ENCODE measurements at regions not wholly inside any gene's neighbourhood (a gene's known extent, or its start where the extent isn't known, plus 50 kb on each side); places are given as distances from the start of the nearest gene placed in this dataset.

DNA sequence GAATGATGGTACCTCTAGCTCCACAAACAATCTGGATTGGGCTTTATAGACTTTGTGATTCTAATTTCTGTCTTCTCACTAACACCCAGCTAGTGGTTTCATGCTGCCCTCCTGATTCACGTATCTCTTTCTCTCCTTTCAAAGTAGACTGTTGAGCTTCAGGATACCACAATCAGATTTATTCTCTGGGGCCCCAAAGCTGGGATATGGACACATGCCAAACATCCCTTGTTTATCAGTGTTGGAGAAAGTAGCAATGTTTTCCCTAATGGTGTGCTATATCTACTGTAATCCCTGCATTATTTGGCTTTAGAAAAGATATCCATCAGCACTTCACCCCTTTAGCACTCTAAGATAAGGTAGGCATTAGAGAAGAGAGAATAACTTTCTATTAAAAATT lies 361.0 kb downstream of the FGF10 start:
- intact Hi-C loops (cut with micrococcal nuclease): no loop called here
- no peaks in the 10 kb centered on the region for H3K36me3 Mint-ChIP-seq (ENCODE audit: low read depth)
- peaks cover 7% of the 10 kb centered on the region for H3K9me3 Mint-ChIP-seq
- H3K4me3 Mint-ChIP-seq (ENCODE audit: low read depth): no peak overlapping the region
- no peak overlapping the region for H3K27ac Mint-ChIP-seq
- DNase-seq (ENCODE audit: low spot score): no peak
- no peaks in the 10 kb centered on the region for H3K27me3 Mint-ChIP-seq (ENCODE audit: low read depth)
- no peaks in the 10 kb centered on the region for H3K4me1 Mint-ChIP-seq (ENCODE audit: low read depth)

DNA sequence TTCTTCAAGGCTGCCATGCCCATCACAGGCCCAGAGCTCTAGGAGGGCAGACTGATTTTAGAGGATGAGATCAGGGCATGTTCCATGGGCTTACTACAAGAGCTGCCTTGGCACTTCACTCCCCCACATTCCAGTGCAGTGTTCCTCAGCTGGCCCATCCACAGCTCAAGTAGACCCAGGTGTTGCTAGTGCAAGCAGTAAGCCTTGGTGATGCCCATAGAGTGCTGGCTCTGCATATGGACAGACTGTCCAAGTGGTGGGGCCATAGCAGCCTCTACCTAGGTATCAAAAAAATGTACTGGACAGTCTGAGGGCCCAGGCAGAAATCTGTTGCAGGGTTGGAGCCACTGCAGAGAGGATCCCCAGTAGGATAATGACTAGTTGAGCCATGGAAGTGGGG lies 366.6 kb downstream of the FGF10 start:
- Mint-ChIP-seq H3K4me3 (ENCODE audit: low read depth) (no peak overlapping the region), H3K4me1 (ENCODE audit: low read depth) (no peaks in the 10 kb centered on the region), H3K27me3 (ENCODE audit: low read depth) (no peaks in the 10 kb centered on the region), H3K9me3 (peaks cover 3% of the 10 kb centered on the region), H3K27ac (no peak overlapping the region), H3K36me3 (ENCODE audit: low read depth) (no peaks in the 10 kb centered on the region)
- no peak for DNase-seq (ENCODE audit: low spot score)
- intact Hi-C loops (cut with micrococcal nuclease): no loop called here

DNA sequence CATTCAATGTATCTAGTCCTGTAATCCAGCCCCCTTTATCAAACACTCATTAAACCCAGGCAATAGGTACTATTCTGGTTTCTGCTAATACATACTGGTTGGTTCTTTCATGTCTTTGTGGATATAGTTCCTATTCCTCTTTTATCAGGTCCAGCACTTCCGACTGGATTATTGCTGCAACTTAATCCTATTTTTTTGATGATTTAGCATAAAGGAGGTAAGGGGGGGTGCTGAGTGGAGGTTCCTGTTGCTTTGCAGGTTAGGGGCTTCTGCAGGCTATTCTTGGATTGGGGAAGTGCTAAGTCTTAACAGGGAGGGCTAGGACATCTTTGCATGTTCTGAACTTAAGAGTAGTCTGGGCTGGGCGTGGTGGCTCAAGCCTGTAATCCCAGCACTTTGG lies 377.7 kb downstream of the FGF10 start:
- Mint-ChIP-seq H3K27ac (no peak overlapping the region), H3K27me3 (ENCODE audit: low read depth) (no peaks in the 10 kb centered on the region)

DNA sequence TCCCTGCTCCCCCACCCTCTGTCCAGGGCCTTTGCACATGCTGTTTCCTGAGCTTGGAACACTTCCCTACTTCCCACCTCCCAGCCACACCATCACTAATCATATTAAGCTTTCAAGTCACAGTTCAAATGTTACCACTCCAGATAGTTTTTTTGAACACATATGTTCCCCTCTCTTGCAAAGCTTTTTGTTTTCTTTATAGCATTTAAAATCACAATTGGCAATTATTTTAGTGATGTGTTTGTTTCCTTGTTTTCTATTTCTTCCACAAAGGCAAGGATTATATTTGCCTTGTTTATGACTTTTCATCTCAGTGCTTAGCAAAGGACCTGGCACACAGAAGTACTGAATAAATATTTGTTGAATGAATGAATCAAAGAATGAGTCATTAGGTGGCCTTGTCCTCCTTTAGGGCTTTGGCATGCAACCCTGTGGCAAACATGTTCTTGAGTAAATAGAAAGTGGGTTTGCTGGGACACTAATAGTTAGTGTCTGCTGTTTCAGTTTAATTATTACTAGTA lies 386.8 kb downstream of the FGF10 start:
- no peak for DNase-seq (ENCODE audit: low spot score)
- Mint-ChIP-seq H3K27ac (no peak overlapping the region), H3K9me3 (peaks cover 14% of the 10 kb centered on the region), H3K36me3 (ENCODE audit: low read depth) (no peaks in the 10 kb centered on the region), H3K27me3 (ENCODE audit: low read depth) (no peaks in the 10 kb centered on the region), H3K4me1 (ENCODE audit: low read depth) (no peaks in the 10 kb centered on the region), H3K4me3 (ENCODE audit: low read depth) (no peak overlapping the region)
- intact Hi-C loops (cut with micrococcal nuclease): no loop called here

More for the DNA sequence above, 377.7 kb downstream of the FGF10 start:
- intact Hi-C loops (cut with micrococcal nuclease): no loop called here
- H3K4me3 Mint-ChIP-seq (ENCODE audit: low read depth): no peak overlapping the region
- peaks cover 27% of the 10 kb centered on the region for H3K9me3 Mint-ChIP-seq
- H3K36me3 Mint-ChIP-seq (ENCODE audit: low read depth): no peaks in the 10 kb centered on the region
- DNase-seq (ENCODE audit: low spot score): no peak
- no peaks in the 10 kb centered on the region for H3K4me1 Mint-ChIP-seq (ENCODE audit: low read depth)

DNA sequence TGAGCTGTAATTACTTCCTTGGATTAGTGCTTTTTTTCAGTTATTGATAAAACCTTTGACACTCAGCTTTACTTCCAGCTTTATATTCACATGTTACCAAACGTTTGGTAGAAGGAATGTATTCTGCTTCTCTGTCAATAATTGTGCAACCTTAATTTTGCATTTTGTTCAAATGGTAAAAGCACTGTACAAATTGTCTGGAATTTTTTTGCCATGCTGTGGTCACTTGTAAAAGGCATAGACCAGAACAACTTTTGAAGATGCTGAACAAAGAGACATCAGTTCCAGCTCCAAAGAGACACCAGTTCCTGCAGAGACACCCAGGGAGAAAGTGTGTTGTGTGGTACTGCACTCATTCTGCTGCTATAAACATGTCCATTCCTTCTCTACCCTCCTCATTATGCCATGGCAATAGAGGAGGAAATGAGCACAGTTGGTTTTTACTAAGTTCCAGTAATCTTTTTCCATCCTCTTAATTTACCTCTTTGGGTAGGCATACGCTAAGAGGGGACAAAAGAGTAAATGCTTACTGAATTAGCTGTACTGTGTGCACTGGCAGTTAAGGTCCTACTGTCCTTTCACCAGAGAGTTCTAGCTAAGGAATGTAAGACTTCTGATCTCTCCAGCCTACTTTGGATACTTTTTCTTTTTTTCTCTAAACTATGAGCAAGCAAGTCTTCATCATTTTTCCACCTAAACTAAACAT lies 387.4 kb downstream of the FGF10 start:
- intact Hi-C loops (cut with micrococcal nuclease): no loop called here
- no peaks in the 10 kb centered on the region for H3K36me3 Mint-ChIP-seq (ENCODE audit: low read depth)
- no peaks in the 10 kb centered on the region for H3K27me3 Mint-ChIP-seq (ENCODE audit: low read depth)
- DNase-seq (ENCODE audit: low spot score): no peak
- H3K4me3 Mint-ChIP-seq (ENCODE audit: low read depth): no peak overlapping the region
- H3K4me1 Mint-ChIP-seq (ENCODE audit: low read depth): no peaks in the 10 kb centered on the region
- no peak overlapping the region for H3K27ac Mint-ChIP-seq
- peaks cover 17% of the 10 kb centered on the region for H3K9me3 Mint-ChIP-seq

DNA sequence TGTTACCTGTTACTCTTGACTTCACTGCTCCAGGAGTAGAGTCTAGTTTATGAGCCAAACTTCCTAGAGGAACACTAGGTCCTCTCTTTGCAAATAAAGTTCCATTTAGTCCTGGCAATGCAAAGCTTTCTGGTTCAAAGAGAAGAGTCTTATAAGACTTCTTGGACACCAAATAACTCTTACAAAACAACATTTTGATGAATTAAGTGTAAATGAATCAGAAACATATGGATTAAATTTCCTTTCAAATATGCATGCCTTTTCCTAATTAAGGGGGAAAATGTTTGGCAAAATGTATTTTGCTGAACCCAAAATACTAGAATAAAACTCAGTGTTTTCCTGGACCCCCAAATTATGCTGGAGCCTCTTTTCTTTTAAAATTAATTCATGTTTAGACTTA lies 388.0 kb downstream of the FGF10 start:
- no peak for DNase-seq (ENCODE audit: low spot score)
- Mint-ChIP-seq H3K27me3 (ENCODE audit: low read depth) (no peaks in the 10 kb centered on the region), H3K9me3 (peaks cover 16% of the 10 kb centered on the region), H3K4me1 (ENCODE audit: low read depth) (no peaks in the 10 kb centered on the region), H3K36me3 (ENCODE audit: low read depth) (no peaks in the 10 kb centered on the region), H3K4me3 (ENCODE audit: low read depth) (no peak overlapping the region), H3K27ac (no peak overlapping the region)
- intact Hi-C loops (cut with micrococcal nuclease): no loop called here

DNA sequence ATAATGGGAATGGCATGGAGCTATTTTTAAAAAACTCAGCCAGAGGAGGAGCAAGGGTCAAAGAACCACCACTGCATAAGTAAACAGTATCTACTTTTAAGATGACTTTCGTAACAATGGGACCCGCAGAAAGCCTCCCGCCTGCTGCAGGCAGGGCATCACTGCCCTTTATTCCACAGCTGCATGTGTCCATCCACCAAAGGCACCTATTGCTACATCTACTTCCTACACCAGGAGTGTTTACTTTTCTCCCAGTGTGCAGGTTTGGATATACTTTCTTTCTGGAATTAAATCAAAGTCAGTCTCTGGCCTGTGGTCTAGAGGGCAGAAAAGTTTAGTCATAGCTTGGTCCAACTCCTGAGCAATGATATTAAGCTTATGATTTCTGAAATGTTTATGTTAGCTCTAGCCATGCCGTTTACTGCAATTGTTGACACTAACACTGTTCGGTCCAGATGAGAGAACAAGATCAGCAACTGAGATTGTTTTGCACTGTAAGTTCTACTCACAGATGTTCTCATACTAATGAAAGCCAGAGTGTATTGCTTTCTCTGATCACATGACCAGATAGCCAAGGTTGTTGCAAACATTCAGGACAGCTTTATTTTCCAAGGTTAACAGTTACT lies 391.5 kb downstream of the FGF10 start:
- Mint-ChIP-seq H3K4me1 (ENCODE audit: low read depth) (no peaks in the 10 kb centered on the region), H3K27ac (no peak overlapping the region), H3K36me3 (ENCODE audit: low read depth) (no peaks in the 10 kb centered on the region), H3K27me3 (ENCODE audit: low read depth) (no peaks in the 10 kb centered on the region), H3K9me3 (peaks cover 17% of the 10 kb centered on the region), H3K4me3 (ENCODE audit: low read depth) (no peak overlapping the region)
- no peak for DNase-seq (ENCODE audit: low spot score)
- intact Hi-C loops (cut with micrococcal nuclease): no loop called here

DNA sequence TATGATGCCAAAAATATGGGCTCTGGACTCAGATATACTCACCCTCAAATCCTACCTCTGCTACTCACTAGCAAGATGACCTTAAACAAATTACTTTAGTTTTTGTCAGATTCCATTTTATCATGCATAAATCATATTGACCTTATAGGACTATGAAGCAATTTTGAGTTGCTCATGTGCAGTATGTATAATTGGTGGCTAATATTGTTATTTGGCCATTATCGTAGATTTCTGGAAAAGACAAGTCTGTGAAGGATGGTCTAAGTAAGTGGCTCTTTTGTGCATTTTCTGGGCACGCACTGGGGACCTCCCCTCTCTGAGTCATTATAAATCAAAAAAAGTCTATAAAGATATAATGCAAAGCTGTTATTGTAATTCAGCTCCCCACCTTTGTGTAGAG lies 393.0 kb downstream of the FGF10 start:
- Mint-ChIP-seq H3K27ac (no peak overlapping the region), H3K27me3 (ENCODE audit: low read depth) (no peaks in the 10 kb centered on the region), H3K36me3 (ENCODE audit: low read depth) (no peaks in the 10 kb centered on the region), H3K9me3 (peaks cover 21% of the 10 kb centered on the region), H3K4me3 (ENCODE audit: low read depth) (no peak overlapping the region), H3K4me1 (ENCODE audit: low read depth) (no peaks in the 10 kb centered on the region)
- intact Hi-C loops (cut with micrococcal nuclease): no loop called here
- DNase-seq (ENCODE audit: low spot score): no peak

DNA sequence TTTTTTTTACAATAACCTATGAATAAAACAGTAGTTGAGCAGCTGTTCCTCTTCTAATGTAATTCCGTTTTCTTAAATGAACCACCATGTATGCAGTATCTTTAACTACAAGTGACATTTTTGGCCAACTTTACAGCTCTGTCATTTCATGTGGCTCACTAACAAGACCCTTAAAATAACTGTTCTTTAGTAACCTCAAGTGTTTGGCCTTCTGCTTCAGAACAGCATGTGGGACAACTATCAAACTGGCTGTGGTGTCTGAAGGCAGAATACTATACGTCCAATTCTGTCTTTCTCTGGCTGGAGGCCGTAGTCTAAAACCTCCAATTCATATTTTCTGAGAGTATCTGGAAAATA lies 391.4 kb downstream of the NNT start:
- intact Hi-C loops (cut with micrococcal nuclease): no loop called here
- Mint-ChIP-seq H3K36me3 (ENCODE audit: low read depth) (no peaks in the 10 kb centered on the region), H3K9me3 (peaks cover 21% of the 10 kb centered on the region), H3K27ac (no peak overlapping the region), H3K27me3 (ENCODE audit: low read depth) (no peaks in the 10 kb centered on the region), H3K4me1 (ENCODE audit: low read depth) (no peaks in the 10 kb centered on the region), H3K4me3 (ENCODE audit: low read depth) (no peak overlapping the region)
- DNase-seq (ENCODE audit: low spot score): no peak

DNA sequence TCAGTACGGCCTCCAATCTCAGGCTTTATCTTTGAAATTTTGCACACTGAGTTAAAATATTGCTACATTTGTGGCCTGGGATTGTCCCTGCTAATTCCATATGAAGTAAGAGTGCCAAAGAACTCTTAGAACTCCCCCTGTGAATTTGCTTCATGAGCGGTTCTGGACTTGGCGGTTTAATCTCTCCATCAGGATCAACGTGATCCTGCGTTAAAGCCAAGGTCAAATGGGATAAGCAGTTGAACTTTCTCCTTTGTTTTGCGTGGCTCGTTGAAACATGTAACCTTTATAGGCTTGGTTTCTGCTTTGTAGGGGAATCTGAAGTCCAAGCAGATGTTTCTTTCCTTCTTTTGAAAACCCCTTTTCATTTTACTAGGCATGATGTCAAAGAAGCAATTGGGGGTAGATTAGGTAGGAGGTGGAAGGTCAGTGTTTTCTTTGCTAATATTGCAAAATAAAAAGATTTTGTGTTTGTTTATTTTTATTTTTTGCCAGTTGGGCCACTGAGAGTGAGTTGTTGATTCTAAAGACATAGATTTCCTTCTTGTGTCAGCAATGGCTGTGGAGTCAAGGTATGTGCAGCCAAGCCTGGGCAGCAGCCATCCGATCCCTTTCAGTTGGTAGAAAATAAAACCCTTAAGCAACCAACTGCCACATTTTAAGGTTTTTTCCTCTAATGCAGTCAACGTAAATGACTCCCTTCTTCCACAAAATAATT lies 390.8 kb downstream of the NNT start:
- H3K4me1 Mint-ChIP-seq (ENCODE audit: low read depth): no peaks in the 10 kb centered on the region
- H3K27me3 Mint-ChIP-seq (ENCODE audit: low read depth): no peaks in the 10 kb centered on the region
- no peak overlapping the region for H3K27ac Mint-ChIP-seq
- no peaks in the 10 kb centered on the region for H3K36me3 Mint-ChIP-seq (ENCODE audit: low read depth)
- DNase-seq (ENCODE audit: low spot score): no peak
- H3K4me3 Mint-ChIP-seq (ENCODE audit: low read depth): no peak overlapping the region
- intact Hi-C loops (cut with micrococcal nuclease): no loop called here
- peaks cover 21% of the 10 kb centered on the region for H3K9me3 Mint-ChIP-seq

DNA sequence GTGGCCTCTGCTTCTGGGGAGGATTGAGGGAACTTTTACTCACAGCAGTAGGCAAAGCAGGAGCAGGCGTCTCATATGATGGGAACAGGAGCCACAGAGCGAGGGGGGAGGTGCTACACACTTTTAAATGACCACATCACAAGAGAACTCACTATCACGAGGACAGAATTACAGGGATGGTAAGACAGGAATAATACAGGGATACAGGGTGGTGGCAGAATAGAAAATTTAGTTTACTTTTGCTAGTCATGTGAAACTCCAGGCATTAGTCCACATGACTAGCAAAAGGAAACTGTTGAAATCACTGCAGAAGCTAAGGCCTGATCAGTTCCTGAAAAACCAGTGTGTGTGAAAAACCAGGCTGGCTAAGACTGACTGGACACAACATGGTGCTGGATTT lies 382.4 kb downstream of the NNT start:
- Mint-ChIP-seq H3K9me3 (peaks cover 14% of the 10 kb centered on the region), H3K27me3 (ENCODE audit: low read depth) (no peaks in the 10 kb centered on the region), H3K27ac (no peak overlapping the region), H3K4me1 (ENCODE audit: low read depth) (no peaks in the 10 kb centered on the region), H3K36me3 (ENCODE audit: low read depth) (no peaks in the 10 kb centered on the region), H3K4me3 (ENCODE audit: low read depth) (no peak overlapping the region)
- intact Hi-C loops (cut with micrococcal nuclease): no loop called here
- no peak for DNase-seq (ENCODE audit: low spot score)

DNA sequence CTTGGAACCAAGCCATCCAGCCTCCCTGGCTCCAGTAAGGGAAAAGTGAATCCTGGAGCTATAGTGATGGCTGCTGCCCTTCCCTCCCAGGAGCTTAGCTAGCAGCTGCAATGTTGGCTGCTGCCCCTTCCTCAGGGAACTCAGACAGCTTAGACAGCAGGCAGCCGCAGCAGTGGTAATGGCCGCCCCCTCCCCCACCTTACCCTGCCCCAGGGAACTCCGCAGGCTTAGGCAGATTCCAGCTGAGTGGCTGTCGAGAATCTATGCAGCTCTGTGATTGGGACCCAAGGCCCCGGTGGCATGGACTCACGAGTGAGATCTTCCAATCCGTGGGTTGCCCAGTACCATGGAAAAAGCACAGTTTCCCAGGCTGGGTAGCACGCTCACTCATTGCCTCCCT lies 378.6 kb downstream of the NNT start:
- H3K4me3 Mint-ChIP-seq (ENCODE audit: low read depth): no peak overlapping the region
- H3K4me1 Mint-ChIP-seq (ENCODE audit: low read depth): no peaks in the 10 kb centered on the region
- no peak overlapping the region for H3K27ac Mint-ChIP-seq
- no peak for DNase-seq (ENCODE audit: low spot score)
- peaks cover 29% of the 10 kb centered on the region for H3K9me3 Mint-ChIP-seq
- intact Hi-C loops (cut with micrococcal nuclease): no loop called here
- no peaks in the 10 kb centered on the region for H3K27me3 Mint-ChIP-seq (ENCODE audit: low read depth)
- H3K36me3 Mint-ChIP-seq (ENCODE audit: low read depth): no peaks in the 10 kb centered on the region

DNA sequence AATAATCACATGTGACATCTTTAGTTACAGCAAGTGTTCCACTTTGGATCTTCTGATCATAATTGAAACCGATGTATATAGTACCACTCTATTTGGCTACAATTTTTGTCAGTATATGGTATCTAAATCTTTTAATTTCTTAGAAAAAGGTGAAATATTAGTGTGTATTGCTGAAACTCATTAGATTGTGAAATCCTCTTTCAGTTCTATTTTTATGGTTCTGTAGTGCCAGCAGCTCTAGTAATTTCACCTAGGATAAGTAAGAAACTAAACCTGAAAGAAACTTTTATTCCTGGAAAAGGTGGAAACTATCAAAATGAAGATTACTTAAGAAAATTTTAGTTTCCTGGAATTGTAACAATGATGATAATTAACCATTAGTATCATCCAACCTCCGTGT lies 370.9 kb downstream of the NNT start:
- Mint-ChIP-seq H3K27ac (no peak overlapping the region), H3K36me3 (ENCODE audit: low read depth) (no peaks in the 10 kb centered on the region), H3K27me3 (ENCODE audit: low read depth) (no peaks in the 10 kb centered on the region), H3K4me1 (ENCODE audit: low read depth) (no peaks in the 10 kb centered on the region), H3K4me3 (ENCODE audit: low read depth) (no peak overlapping the region), H3K9me3 (peaks cover 9% of the 10 kb centered on the region)
- intact Hi-C loops (cut with micrococcal nuclease): no loop called here
- no peak for DNase-seq (ENCODE audit: low spot score)

Measured in activated T-helper 2 cell treated with anti-CD3 and anti-CD28 coated beads, Interferon-gamma antibody, Interleukin-2, Interleukin-4, amounts not matched to agents 10 μg/mL and 5 μg/mL and 100 μg/mL, durations not matched to agents 14 hours and 24 hours and 36 hours (primary cell).